ENCODE measurements at regions not wholly inside any gene's neighbourhood (a gene's known extent, or its start where the extent isn't known, plus 50 kb on each side); places are given as distances from the start of the nearest gene placed in this dataset.
"Not testable (repeated sequence)": the region's sequence is repeated elsewhere in the genome, so short reads cannot be mapped to it uniquely, and the experiment has no call there.

- no peak for DNase-seq (ENCODE audit: low read depth in 3 of 3)
Observed at GRCh38 chr9:6160579-6160978, 55.0 kb upstream of the IL33 start.

GRCh38 chr9:6153425-6153824 lies 62.2 kb upstream of the IL33 start:
- DNase-seq (ENCODE audit: low read depth in 3 of 3) = no peak

GRCh38 chr9:6152788-6153187 lies 62.8 kb upstream of the IL33 start:
- no peak for DNase-seq (ENCODE audit: low read depth in 3 of 3)

- DNase-seq (ENCODE audit: low read depth in 3 of 3) = no peak
Observed at GRCh38 chr9:6150483-6150882, 65.1 kb upstream of the IL33 start.

- no peak for DNase-seq (ENCODE audit: low read depth in 3 of 3)
Observed at GRCh38 chr9:6149315-6149714, 66.3 kb upstream of the IL33 start.

GRCh38 chr9:6147846-6148245 lies 67.8 kb upstream of the IL33 start:
- no peak for DNase-seq (ENCODE audit: low read depth in 3 of 3)

GRCh38 chr9:6144947-6145346 lies 70.7 kb upstream of the IL33 start:
- DNase-seq (ENCODE audit: low read depth in 3 of 3) = no peak

- DNase-seq (ENCODE audit: low read depth in 3 of 3) = no peak
Observed at GRCh38 chr9:6142799-6143454, 72.7 kb upstream of the IL33 start.

GRCh38 chr9:6135780-6136179 lies 79.8 kb upstream of the IL33 start:
- DNase-seq (ENCODE audit: low read depth in 3 of 3) = not testable (repeated sequence)

- no peak for DNase-seq (ENCODE audit: low read depth in 3 of 3)
Observed at GRCh38 chr9:6134661-6135180, 80.9 kb upstream of the IL33 start.

GRCh38 chr9:6133346-6134063 lies 82.1 kb upstream of the IL33 start:
- DNase-seq (ENCODE audit: low read depth in 3 of 3) = no peak

- DNase-seq (ENCODE audit: low read depth in 3 of 3) = no peak
Observed at GRCh38 chr9:6132650-6133049, 83.0 kb upstream of the IL33 start.

- DNase-seq (ENCODE audit: low read depth in 3 of 3) = no peak
Observed at GRCh38 chr9:6128030-6128429, 87.6 kb upstream of the IL33 start.

- DNase-seq (ENCODE audit: low read depth in 3 of 3) = no peak
Observed at GRCh38 chr9:6126377-6126776, 89.2 kb upstream of the IL33 start.

GRCh38 chr9:6123416-6123815 lies 92.2 kb upstream of the IL33 start:
- DNase-seq (ENCODE audit: low read depth in 3 of 3) = no peak

GRCh38 chr9:6121707-6122106 lies 93.9 kb upstream of the IL33 start:
- DNase-seq (ENCODE audit: low read depth in 3 of 3) = no peak

- DNase-seq (ENCODE audit: low read depth in 3 of 3) = no peak
Observed at GRCh38 chr9:6114424-6114823, 99.0 kb upstream of the RANBP6 start.

- DNase-seq (ENCODE audit: low read depth in 3 of 3) = no peak
Observed at GRCh38 chr9:6113819-6114218, 98.4 kb upstream of the RANBP6 start.

GRCh38 chr9:6113312-6113711 lies 97.9 kb upstream of the RANBP6 start:
- no peak for DNase-seq (ENCODE audit: low read depth in 3 of 3)

- no peak for DNase-seq (ENCODE audit: low read depth in 3 of 3)
Observed at GRCh38 chr9:6109986-6110385, 94.6 kb upstream of the RANBP6 start.

- DNase-seq (ENCODE audit: low read depth in 3 of 3) = no peak
Observed at GRCh38 chr9:6109571-6109970, 94.1 kb upstream of the RANBP6 start.

GRCh38 chr9:6106711-6107339 lies 91.4 kb upstream of the RANBP6 start:
- DNase-seq (ENCODE audit: low read depth in 3 of 3) = no peak

- no peak for DNase-seq (ENCODE audit: low read depth in 3 of 3)
Observed at GRCh38 chr9:6105738-6106137, 90.3 kb upstream of the RANBP6 start.
